OCI-LY1 (cell line): ENCODE measurements at regions not wholly inside any gene's neighbourhood (a gene's known extent, or its start where the extent isn't known, plus 50 kb on each side); places are given as distances from the start of the nearest gene placed in this dataset.

Source experiments
- EZH2 ChIP-seq: fragments of 200-600 bp; sonication (generic), shearing (Covaris generic); IDR thresholded peaks from 2 replicates; pipeline ENCODE4 v1.8.0; 2017; ENCODE audit warnings: borderline replicate concordance, mixed run types, mild to moderate bottlenecking, antibody characterized with exemption, low read length, moderate library complexity, mixed read lengths
- TF ChIP-seq, protein P1 (sequence below): fragments of 200-600 bp; sonication (generic), shearing (Covaris generic); IDR thresholded peaks from 2 replicates; pipeline ENCODE4 v1.5.1; 2017; ENCODE audit warnings: mild to moderate bottlenecking, antibody characterized with exemption, low read length, moderate library complexity, mixed read lengths

GRCh38 chr10:111474786-111475185, 398.0 kb downstream of the ADRA2A start:
- no peak for TF ChIP-seq EZH2
- TF ChIP-seq, protein P1, sequence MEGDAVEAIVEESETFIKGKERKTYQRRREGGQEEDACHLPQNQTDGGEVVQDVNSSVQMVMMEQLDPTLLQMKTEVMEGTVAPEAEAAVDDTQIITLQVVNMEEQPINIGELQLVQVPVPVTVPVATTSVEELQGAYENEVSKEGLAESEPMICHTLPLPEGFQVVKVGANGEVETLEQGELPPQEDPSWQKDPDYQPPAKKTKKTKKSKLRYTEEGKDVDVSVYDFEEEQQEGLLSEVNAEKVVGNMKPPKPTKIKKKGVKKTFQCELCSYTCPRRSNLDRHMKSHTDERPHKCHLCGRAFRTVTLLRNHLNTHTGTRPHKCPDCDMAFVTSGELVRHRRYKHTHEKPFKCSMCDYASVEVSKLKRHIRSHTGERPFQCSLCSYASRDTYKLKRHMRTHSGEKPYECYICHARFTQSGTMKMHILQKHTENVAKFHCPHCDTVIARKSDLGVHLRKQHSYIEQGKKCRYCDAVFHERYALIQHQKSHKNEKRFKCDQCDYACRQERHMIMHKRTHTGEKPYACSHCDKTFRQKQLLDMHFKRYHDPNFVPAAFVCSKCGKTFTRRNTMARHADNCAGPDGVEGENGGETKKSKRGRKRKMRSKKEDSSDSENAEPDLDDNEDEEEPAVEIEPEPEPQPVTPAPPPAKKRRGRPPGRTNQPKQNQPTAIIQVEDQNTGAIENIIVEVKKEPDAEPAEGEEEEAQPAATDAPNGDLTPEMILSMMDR: no peak
